GM03348 (cell line): ENCODE measurements at regions not wholly inside any gene's neighbourhood (a gene's known extent, or its start where the extent isn't known, plus 50 kb on each side); places are given as distances from the start of the nearest gene placed in this dataset.

Experiments
- DNase-seq: peaks from one replicate; pipeline ENCODE4 v3.0.0; 2012; ENCODE audit warnings: low spot score

- DNase-seq, result no peak
Observed at GRCh38 chr18:10388373-10388772, 66.1 kb upstream of the APCDD1 start.

DNA sequence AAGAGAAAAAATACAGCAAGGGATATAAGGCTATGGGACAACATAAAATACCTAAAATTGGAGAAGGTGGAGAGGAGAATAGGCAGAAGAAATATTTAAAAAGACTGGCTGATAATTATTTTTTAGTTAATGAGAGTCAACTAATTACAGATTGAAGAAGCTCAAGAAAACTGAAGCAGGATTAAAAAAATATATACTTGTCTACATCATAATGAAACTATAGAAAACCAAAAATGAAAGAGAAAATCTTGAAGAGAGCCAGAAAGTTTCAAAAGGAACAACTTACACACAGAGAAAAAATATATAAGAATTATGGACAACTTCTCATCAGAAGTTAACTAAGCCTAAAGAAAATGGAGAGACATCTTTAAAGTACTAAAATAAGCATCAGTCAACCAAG lies 62.9 kb upstream of the APCDD1 start:
- no peak for DNase-seq

- DNase-seq, result no peak
Observed at GRCh38 chr18:10397004-10397403, 57.4 kb upstream of the APCDD1 start.

- no peak for DNase-seq
Observed at GRCh38 chr18:10398571-10398970, 55.9 kb upstream of the APCDD1 start.

DNA sequence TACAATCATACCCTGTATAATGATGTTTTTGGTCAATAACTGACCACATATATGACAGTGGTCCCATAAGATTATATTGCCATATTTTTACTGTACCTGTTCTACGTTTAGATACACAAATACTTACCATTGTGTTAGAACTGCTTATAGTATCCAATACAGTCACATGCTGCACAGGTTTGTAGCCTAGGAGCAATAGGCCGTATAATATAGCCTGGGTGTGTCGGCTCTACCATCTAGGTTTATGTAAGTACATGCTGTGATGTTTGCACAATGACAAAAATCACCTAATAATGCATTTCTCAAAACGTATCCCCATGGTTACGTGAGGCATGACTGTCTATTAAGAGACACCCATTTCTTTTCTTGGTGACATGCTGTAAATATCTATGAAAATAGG lies 55.0 kb upstream of the APCDD1 start:
- no peak for DNase-seq

GRCh38 chr18:10400534-10401307 lies 53.7 kb upstream of the APCDD1 start:
- DNase-seq, result no peak

DNA sequence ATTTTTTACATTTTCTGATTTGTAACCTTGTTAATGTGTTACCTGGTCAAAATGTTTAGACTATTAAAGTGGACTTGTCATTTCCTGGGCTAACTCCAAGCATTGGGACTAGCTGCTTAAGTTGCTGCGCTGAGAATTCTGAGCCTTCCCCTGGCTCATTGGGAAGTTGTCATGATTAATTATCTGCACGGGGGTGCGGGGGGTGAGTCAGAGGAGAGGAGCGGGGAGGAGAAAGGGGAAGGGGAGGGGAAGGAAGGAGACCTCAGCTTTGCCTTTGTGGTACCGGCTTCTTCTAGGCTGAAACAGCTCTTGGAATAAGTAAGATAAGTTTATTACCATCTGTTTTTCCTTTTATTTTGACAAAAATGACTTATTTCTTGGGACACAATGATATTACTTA lies 52.9 kb upstream of the APCDD1 start:
- DNase-seq, result no peak

DNA sequence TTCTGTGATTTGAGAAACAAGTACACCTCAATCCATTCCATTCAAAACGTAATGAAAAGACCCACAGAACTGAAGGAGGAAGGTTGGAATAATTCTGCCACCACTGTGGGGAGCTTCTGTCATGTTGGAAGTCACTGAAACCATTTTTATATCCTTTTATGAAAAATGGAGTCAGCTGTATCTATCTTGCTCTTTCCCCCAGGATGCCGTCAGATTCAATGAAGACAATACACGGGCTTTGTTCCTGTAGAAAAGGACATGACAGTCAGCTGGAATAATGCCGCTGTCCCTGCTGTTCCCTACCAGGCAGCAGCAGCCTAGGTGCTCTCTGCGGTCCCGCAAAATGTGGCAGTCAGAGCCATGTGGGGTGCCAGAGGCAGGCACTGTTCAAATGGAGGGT lies 52.5 kb upstream of the APCDD1 start:
- DNase-seq, result no peak

- DNase-seq, result no peak
Observed at GRCh38 chr18:10402871-10403559, 51.4 kb upstream of the APCDD1 start.

- no peak for DNase-seq
Observed at GRCh38 chr18:10403708-10404107, 50.7 kb upstream of the APCDD1 start.

- no peak for DNase-seq
Observed at GRCh38 chr18:10404168-10404567, 50.3 kb upstream of the APCDD1 start.
